ENCODE measurements at regions not wholly inside any gene's neighbourhood (a gene's known extent, or its start where the extent isn't known, plus 50 kb on each side); places are given as distances from the start of the nearest gene placed in this dataset.

GRCh38 chr15:77786181-77786890 is 153.6 kb upstream of the LINGO1 start:
- no peaks in the 10 kb centered on the region for H3F3A ChIP-seq (ENCODE audit: insufficient read depth, low read length)
- no peaks in the 10 kb centered on the region for H3K9me3 ChIP-seq (replicated peaks; ENCODE audit: insufficient read depth, low read length)
- no peak for TF ChIP-seq CTCF (IDR thresholded peaks at IDR 0.05; ENCODE audit: low read length)
- TF ChIP-seq EZH2phosphoT487 (IDR thresholded peaks at IDR 0.05; ENCODE audit: low read length): no peak
- TF ChIP-seq EZH2 (optimal IDR thresholded peaks at IDR 0.05; ENCODE audit: low read depth, low read length): no peak
- peaks cover 18% of the 10 kb centered on the region for H3K27me3 ChIP-seq (replicated peaks; ENCODE audit: insufficient read depth, low read length)
- H3K4me1 ChIP-seq (ENCODE audit: low read length): no peaks in the 10 kb centered on the region
- no peaks in the 10 kb centered on the region for H3K79me2 ChIP-seq (ENCODE audit: low read length)
- no peak overlapping the region for H3K4me2 ChIP-seq (ENCODE audit: low read depth, low read length)
- H3K9me2 ChIP-seq (replicated peaks; ENCODE audit: insufficient read depth, low read length): no peaks in the 10 kb centered on the region
- no peaks in the 10 kb centered on the region for H3K36me3 ChIP-seq (replicated peaks; ENCODE audit: insufficient read depth, low read length)
- no peaks in the 10 kb centered on the region for H4K20me1 ChIP-seq (ENCODE audit: insufficient read depth, low read length)
- H2AFZ ChIP-seq (ENCODE audit: low read length): no peak overlapping the region
- no peak overlapping the region for H3K9ac ChIP-seq (ENCODE audit: low read length)
- H3K4me3 ChIP-seq (ENCODE audit: low read length): no peak overlapping the region
- DNase-seq: no peak
- no peak overlapping the region for H3K27ac ChIP-seq (ENCODE audit: low read length)

- no peak overlapping the region for H3K4me2 ChIP-seq (ENCODE audit: low read depth, low read length)
Measured at GRCh38 chr15:77784361-77785292, 151.9 kb upstream of the LINGO1 start.

GRCh38 chr15:77783636-77784035 is 150.9 kb upstream of the LINGO1 start:
- H3K27me3 ChIP-seq (replicated peaks; ENCODE audit: insufficient read depth, low read length): peaks cover 21% of the 10 kb centered on the region

More at GRCh38 chr15:77784361-77785292, 151.9 kb upstream of the LINGO1 start:
- no peaks in the 10 kb centered on the region for H4K20me1 ChIP-seq (ENCODE audit: insufficient read depth, low read length)
- TF ChIP-seq CTCF (IDR thresholded peaks at IDR 0.05; ENCODE audit: low read length): peak; percentile 49
- no peak for TF ChIP-seq EZH2 (optimal IDR thresholded peaks at IDR 0.05; ENCODE audit: low read depth, low read length)
- peaks cover 21% of the 10 kb centered on the region for H3K27me3 ChIP-seq (replicated peaks; ENCODE audit: insufficient read depth, low read length)
- no peaks in the 10 kb centered on the region for H3K36me3 ChIP-seq (replicated peaks; ENCODE audit: insufficient read depth, low read length)
- no peaks in the 10 kb centered on the region for H3K4me1 ChIP-seq (ENCODE audit: low read length)
- no peak overlapping the region for H3K27ac ChIP-seq (ENCODE audit: low read length)
- no peaks in the 10 kb centered on the region for H3K79me2 ChIP-seq (ENCODE audit: low read length)
- no peak for DNase-seq
- no peak overlapping the region for H2AFZ ChIP-seq (ENCODE audit: low read length)
- H3K9me2 ChIP-seq (replicated peaks; ENCODE audit: insufficient read depth, low read length): no peaks in the 10 kb centered on the region
- H3F3A ChIP-seq (ENCODE audit: insufficient read depth, low read length): no peaks in the 10 kb centered on the region
- H3K4me3 ChIP-seq (ENCODE audit: low read length): no peak overlapping the region
- no peak overlapping the region for H3K9ac ChIP-seq (ENCODE audit: low read length)
- no peaks in the 10 kb centered on the region for H3K9me3 ChIP-seq (replicated peaks; ENCODE audit: insufficient read depth, low read length)

More at GRCh38 chr15:77783636-77784035, 150.9 kb upstream of the LINGO1 start:
- H3K9ac ChIP-seq (ENCODE audit: low read length): no peak overlapping the region
- no peaks in the 10 kb centered on the region for H4K20me1 ChIP-seq (ENCODE audit: insufficient read depth, low read length)
- H3K4me1 ChIP-seq (ENCODE audit: low read length): no peaks in the 10 kb centered on the region
- no peak for TF ChIP-seq EZH2 (optimal IDR thresholded peaks at IDR 0.05; ENCODE audit: low read depth, low read length)
- TF ChIP-seq CTCF (IDR thresholded peaks at IDR 0.05; ENCODE audit: low read length): no peak
- TF ChIP-seq EZH2phosphoT487 (IDR thresholded peaks at IDR 0.05; ENCODE audit: low read length): no peak
- H3K4me3 ChIP-seq (ENCODE audit: low read length): no peak overlapping the region
- H3F3A ChIP-seq (ENCODE audit: insufficient read depth, low read length): no peaks in the 10 kb centered on the region
- DNase-seq: no peak
- H3K9me3 ChIP-seq (replicated peaks; ENCODE audit: insufficient read depth, low read length): no peaks in the 10 kb centered on the region
- H3K36me3 ChIP-seq (replicated peaks; ENCODE audit: insufficient read depth, low read length): no peaks in the 10 kb centered on the region
- no peak overlapping the region for H2AFZ ChIP-seq (ENCODE audit: low read length)
- H3K27ac ChIP-seq (ENCODE audit: low read length): no peak overlapping the region
- H3K79me2 ChIP-seq (ENCODE audit: low read length): no peaks in the 10 kb centered on the region
- H3K4me2 ChIP-seq (ENCODE audit: low read depth, low read length): no peak overlapping the region
- no peaks in the 10 kb centered on the region for H3K9me2 ChIP-seq (replicated peaks; ENCODE audit: insufficient read depth, low read length)

Data from MM.1S (cell line).